HCT116 (cell line): ENCODE measurements at regions not wholly inside any gene's neighbourhood (a gene's known extent, or its start where the extent isn't known, plus 50 kb on each side); places are given as distances from the start of the nearest gene placed in this dataset.

Experiments used
- ATAC-seq: fragments of 200-7000 bp; cut with Tn5 transposase; 2 replicates; pipeline ENCODE4 v1.9.1; 2020; ENCODE audit warnings: mild to moderate bottlenecking, moderate library complexity
- BruUV-seq: library from RNA; stranded (reverse); fragments of 400-500 nt; replicated peaks from 2 replicates; lab custom pipeline; 2021; lab: Mats Ljungman, UMichigan
- CTCF ChIA-PET: fragments of 300-600 bp; sonication (Branson Sonifier 250); formaldehyde crosslinking; loops from one replicate; lab custom pipeline; 2021; ENCODE audit warnings: antibody characterized with exemption; lab: Charles Lee
- POLR2A ChIA-PET: fragments of 300-600, 350-600 bp; sonication (Branson Sonifier 250); formaldehyde crosslinking; loops from one replicate; lab custom pipeline; 2021; ENCODE audit warnings: antibody characterized with exemption; lab: Charles Lee
- RAD21 ChIA-PET, 2 experiments: fragments of 300-600 bp; sonication (Branson Sonifier 250); formaldehyde crosslinking; loops; one replicate each; lab custom pipeline; 2023; ENCODE audit warnings: low total read pairs in 2 of 2; ENCODE audit not compliant: uncharacterized antibody in 2 of 2, unreplicated experiment in 2 of 2, low non-redundant PET in 1 of 2; lab: Charles Lee
- DNase-seq: peaks from one replicate; pipeline ENCODE4 v3.0.0-alpha.2; 2010; ENCODE audit warnings: low read depth, low spot score
- H2AFZ ChIP-seq: fragments of 200-600 bp; shearing (Covaris generic), sonication (generic); 2 replicates; pipeline ENCODE4 v1.6.1; 2017; ENCODE audit warnings: low read depth, mixed run types, mixed read lengths, antibody characterized with exemption, low read length; ENCODE audit not compliant: poor library complexity, severe bottlenecking
- H3K27ac ChIP-seq: 2 replicates; pipeline ENCODE4 v1.5.1; 2012; ENCODE audit warnings: low read depth, low read length
- H3K27me3 ChIP-seq: fragments of 200-600 bp; sonication (generic); 2 replicates; pipeline ENCODE4 v1.6.1; 2016; ENCODE audit warnings: mixed run types, low read length, mixed read lengths; ENCODE audit not compliant: insufficient read depth
- H3K36me3 ChIP-seq, 2 experiments: fragments of 200-500 bp in 1 of 2; fragments of 200-600 bp in 1 of 2; sonication (Bioruptor generic) in 1 of 2; sonication (generic) in 1 of 2; 2 replicates each; pipeline versions ENCODE4 v1.5.1 to v1.6.1; 2014 to 2016; ENCODE audit warnings: low read length in 2 of 2, inconsistent platforms in 1 of 2, mixed read lengths in 1 of 2, mixed run types in 1 of 2; ENCODE audit not compliant: insufficient read depth in 2 of 2, control insufficient read depth in 1 of 2
- H3K4me1 ChIP-seq, 2 experiments: fragments of 200-600 bp in 1 of 2; sonication (generic) in 1 of 2; 2 replicates each; pipeline versions ENCODE4 v1.5.1 to v1.6.1; 2012 to 2017; ENCODE audit warnings: low read length in 2 of 2, inconsistent platforms in 1 of 2, mild to moderate bottlenecking in 1 of 2, mixed read lengths in 1 of 2, mixed run types in 1 of 2, moderate library complexity in 1 of 2; ENCODE audit not compliant: insufficient read depth in 2 of 2, control insufficient read depth in 1 of 2
- H3K4me2 ChIP-seq: fragments of 200-600 bp; sonication (generic); 2 replicates; pipeline ENCODE4 v1.6.1; 2017; ENCODE audit warnings: mixed run types, low read length, mixed read lengths
- H3K4me3 ChIP-seq, 2 experiments: fragments of 200-600 bp in 1 of 2; sonication (generic) in 1 of 2; replicated peaks in 1 of 2; 2 replicates each; pipeline ENCODE4 v1.5.1; 2011 to 2016; ENCODE audit warnings: low read length in 2 of 2, control low read depth in 1 of 2, low read depth in 1 of 2, mild to moderate bottlenecking in 1 of 2, mixed read lengths in 1 of 2, mixed run types in 1 of 2
- H3K79me2 ChIP-seq: fragments of 200-600 bp; sonication (generic); 2 replicates; pipeline ENCODE4 v1.6.1; 2017; ENCODE audit warnings: mild to moderate bottlenecking, mixed run types, low read length, moderate library complexity, mixed read lengths; ENCODE audit not compliant: insufficient read depth
- H3K9ac ChIP-seq: fragments of 200-600 bp; sonication (generic); 2 replicates; pipeline ENCODE4 v1.6.1; 2016; ENCODE audit warnings: low read length, mixed read lengths
- H3K9me2 ChIP-seq: fragments of 200-600 bp; sonication (generic), shearing (Covaris generic); 2 replicates; pipeline ENCODE4 v1.6.1; 2017; ENCODE audit warnings: mixed run types, mild to moderate bottlenecking, moderate library complexity; ENCODE audit not compliant: insufficient read depth
- H3K9me3 ChIP-seq, 2 experiments: fragments of 200-500 bp in 1 of 2; fragments of 200-600 bp in 1 of 2; sonication (Bioruptor generic) in 1 of 2; sonication (generic) in 1 of 2; 2 replicates each; pipeline ENCODE4 v1.6.1; 2014 to 2017; ENCODE audit warnings: low read length in 2 of 2, mixed read lengths in 2 of 2, inconsistent platforms in 1 of 2, low read depth in 1 of 2, mild to moderate bottlenecking in 1 of 2, mixed run types in 1 of 2, moderate library complexity in 1 of 2; ENCODE audit not compliant: control insufficient read depth in 1 of 2, insufficient read depth in 1 of 2
- H4K20me1 ChIP-seq: fragments of 200-600 bp; sonication (generic), shearing (Covaris generic); 2 replicates; pipeline ENCODE4 v1.6.1; 2017; ENCODE audit warnings: mixed run types, mild to moderate bottlenecking, moderate library complexity; ENCODE audit not compliant: insufficient read depth
- ATF3 ChIP-seq: IDR thresholded peaks from 2 replicates; pipeline ENCODE4 v1.6.1; 2012
- CBX3 ChIP-seq: IDR thresholded peaks from 2 replicates; pipeline ENCODE4 v1.6.1; 2012; ENCODE audit warnings: low read depth
- CEBPB ChIP-seq: IDR thresholded peaks from 2 replicates; pipeline ENCODE4 v1.6.1; 2012; ENCODE audit warnings: low read depth
- EGR1 ChIP-seq: IDR thresholded peaks from 2 replicates; pipeline ENCODE4 v1.6.1; 2012; ENCODE audit warnings: low read depth
- ELF1 ChIP-seq: IDR thresholded peaks from 2 replicates; pipeline ENCODE4 v1.6.1; 2012; ENCODE audit warnings: low read depth, borderline replicate concordance
- EZH2 ChIP-seq: fragments of 200-600 bp; sonication (generic); IDR thresholded peaks from 2 replicates; pipeline ENCODE4 v1.6.1; 2017; ENCODE audit warnings: antibody characterized with exemption, mixed run types
- EZH2phosphoT487 ChIP-seq: fragments of 200-600 bp; IDR thresholded peaks from 2 replicates; pipeline ENCODE4 v1.6.1; 2018; ENCODE audit warnings: antibody characterized with exemption, borderline replicate concordance
- FOSL1 ChIP-seq: IDR thresholded peaks from 2 replicates; pipeline ENCODE4 v1.6.1; 2012; ENCODE audit warnings: low read depth
- JUND ChIP-seq: IDR thresholded peaks from 2 replicates; pipeline ENCODE4 v1.6.1; 2012
- POLR2A ChIP-seq: IDR thresholded peaks from 2 replicates; pipeline ENCODE4 v1.7.0; 2011; ENCODE audit warnings: borderline replicate concordance; ENCODE audit not compliant: insufficient read depth, insufficient read length; ENCODE audit errors: extremely low read depth
- REST ChIP-seq: IDR thresholded peaks from 2 replicates; pipeline ENCODE4 v1.6.1; 2012; ENCODE audit warnings: low read depth
- SIN3A ChIP-seq: IDR thresholded peaks from 2 replicates; pipeline ENCODE4 v1.6.1; 2012; ENCODE audit warnings: low read depth
- SP1 ChIP-seq: IDR thresholded peaks from 2 replicates; pipeline ENCODE4 v1.6.1; 2012; ENCODE audit warnings: low read depth
- YY1 ChIP-seq: IDR thresholded peaks from 2 replicates; pipeline ENCODE4 v1.6.1; 2011; ENCODE audit warnings: low read length, low read depth, moderate library complexity, mild to moderate bottlenecking; ENCODE audit not compliant: insufficient replicate concordance; ENCODE audit errors: extremely low read depth
- ZFX ChIP-seq: fragments of 450-650 bp; IDR thresholded peaks from 2 replicates; pipeline ENCODE4 v1.6.1; 2017
- ZNF274 ChIP-seq: fragments of 200-500 bp; sonication (Bioruptor generic); IDR thresholded peaks from 2 replicates; pipeline ENCODE4 v1.6.1; 2014; ENCODE audit warnings: mild to moderate bottlenecking, low read depth, low read length, inconsistent platforms
- intact Hi-C: fragments of 100-400 bp; cut with micrococcal nuclease; formaldehyde crosslinking; loops from 2 replicates; pipeline ENCODE4 v1.10.0; 2022

GRCh38 chrX:1025413-1025812 lies 187.0 kb downstream of the CRLF2 start:
- Histone ChIP-seq H3K27me3 (no peaks in the 10 kb centered on the region), H3K27ac (no peak overlapping the region), H3K79me2 (no peaks in the 10 kb centered on the region), H3K36me3 (no peaks in the 10 kb centered on the region), H3K9me2 (no peaks in the 10 kb centered on the region), H3K4me2 (no peak overlapping the region), H3K4me1 (no peaks in the 10 kb centered on the region), H3K9me3 (no peaks in the 10 kb centered on the region), H3K4me3 (no peak overlapping the region), H2AFZ (no peak overlapping the region), H4K20me1 (no peaks in the 10 kb centered on the region), H3K9ac (no peak overlapping the region)
- ATAC-seq (no peak), DNase-seq (no peak)
- CTCF ChIA-PET: no interaction called here
- RAD21 ChIA-PET: no interaction called here
- POLR2A ChIA-PET: no interaction called here
- intact Hi-C loops: no loop called here
- no TSS peak for BruUV-seq
- TF ChIP-seq JUND (no peak), CEBPB (no peak)

- ChIA-PET RAD21 (no interaction called here), CTCF (no interaction called here), POLR2A (no interaction called here)
- Histone ChIP-seq H3K4me2 (no peak overlapping the region), H3K27me3 (no peaks in the 10 kb centered on the region), H3K9me3 (no peaks in the 10 kb centered on the region), H3K9ac (no peak overlapping the region), H2AFZ (no peak overlapping the region), H4K20me1 (no peaks in the 10 kb centered on the region), H3K4me1 (no peaks in the 10 kb centered on the region), H3K79me2 (no peaks in the 10 kb centered on the region), H3K27ac (no peak overlapping the region), H3K9me2 (no peaks in the 10 kb centered on the region), H3K4me3 (no peak overlapping the region), H3K36me3 (no peaks in the 10 kb centered on the region)
- TF ChIP-seq CBX3 (no peak), SP1 (no peak), FOSL1 (no peak), POLR2A (no peak), YY1 (no peak), ELF1 (no peak), ZNF274 (no peak), REST (no peak), EGR1 (no peak), EZH2phosphoT487 (no peak), SIN3A (no peak), EZH2 (no peak), CEBPB (no peak), ZFX (no peak), ATF3 (no peak)
- no peak for DNase-seq
- intact Hi-C loops: no loop called here
- no peak for ATAC-seq
- no TSS peak for BruUV-seq
Measured at GRCh38 chrX:1023676-1024075, 188.8 kb downstream of the CRLF2 start.
